Middle frontal gyrus (tissue), 1 donor: ENCODE measurements at regions not wholly inside any gene's neighbourhood (a gene's known extent, or its start where the extent isn't known, plus 50 kb on each side); places are given as distances from the start of the nearest gene placed in this dataset.
"Not testable (repeated sequence)": the region's sequence is repeated elsewhere in the genome, so short reads cannot be mapped to it uniquely, and the experiment has no call there.

Experiments
- DNase-seq: peaks from one replicate; pipeline ENCODE4 v3.0.0-alpha.2; 2015; ENCODE audit warnings: low spot score; ENCODE audit errors: extremely low spot score

DNA sequence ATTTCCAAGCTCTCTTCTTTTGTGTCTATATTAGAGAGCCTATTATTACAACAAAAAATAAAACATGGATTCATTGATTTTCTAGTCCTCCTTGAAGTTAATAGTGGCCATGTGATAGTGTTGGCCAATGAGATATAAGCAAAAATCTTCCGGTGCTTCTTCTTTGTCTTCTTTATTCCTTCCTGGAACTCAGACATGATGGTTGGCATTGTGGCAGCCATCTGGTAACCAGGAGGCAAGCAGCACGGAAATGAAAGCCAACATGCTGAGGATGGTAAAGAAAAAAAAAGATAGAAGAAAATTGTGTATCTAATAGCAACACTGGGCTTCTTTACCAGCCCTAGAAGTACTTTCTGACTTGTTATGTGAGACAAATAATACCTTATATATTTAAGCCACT is 50.8 kb upstream of the SEL1L start:
- DNase-seq: no peak

DNA sequence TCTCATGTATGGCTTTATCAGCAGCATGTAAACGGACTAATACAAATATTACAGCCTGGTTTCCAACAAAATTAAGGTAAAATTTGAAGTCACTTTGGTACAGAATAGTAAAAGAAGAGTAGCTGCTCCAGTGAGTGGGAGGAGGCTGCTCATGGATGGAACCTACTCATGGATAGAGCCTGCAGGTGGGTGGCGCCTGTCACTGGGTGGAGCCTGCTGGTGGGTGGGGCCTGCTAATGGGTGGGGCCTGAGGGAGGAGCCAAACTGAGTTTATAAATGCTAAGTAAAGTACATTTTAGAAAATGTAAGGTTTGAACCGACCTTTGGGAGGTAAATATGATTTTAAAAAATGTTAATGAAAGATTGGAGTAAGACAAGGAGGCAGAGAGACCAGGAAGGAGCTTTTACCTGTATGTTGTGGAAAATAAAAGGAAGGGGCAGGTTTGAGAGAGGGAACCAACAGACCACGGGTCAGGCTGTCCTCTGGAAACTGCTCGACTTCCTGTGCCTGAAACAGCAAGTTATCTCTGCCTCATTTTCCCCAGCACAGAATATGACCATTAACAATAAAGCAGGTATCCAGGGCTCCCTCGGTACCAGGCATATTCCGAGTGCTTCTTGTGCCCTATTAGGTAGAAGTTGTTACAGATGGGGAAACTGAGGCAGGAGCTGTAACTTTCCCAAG is 55.9 kb upstream of the SEL1L start:
- no peak for DNase-seq

DNA sequence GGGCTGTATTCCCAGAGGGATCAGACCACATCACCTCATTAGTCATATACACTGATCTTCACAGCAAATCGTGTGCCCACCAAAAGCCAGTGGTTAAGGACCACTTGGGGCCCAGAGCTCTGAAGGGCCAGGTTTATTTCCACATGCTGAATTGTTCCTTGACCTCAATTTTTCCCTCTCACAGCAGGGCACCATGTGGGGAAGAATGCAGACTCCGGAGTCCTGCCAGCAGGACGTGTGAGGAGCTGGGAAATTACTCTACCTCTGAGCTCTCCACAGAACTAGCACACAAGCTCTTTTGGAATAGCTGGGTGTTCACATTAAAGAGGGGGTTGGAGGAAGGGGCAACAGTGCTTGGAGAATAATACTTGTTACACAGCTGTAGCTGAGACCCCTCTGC is 57.6 kb upstream of the SEL1L start:
- DNase-seq: no peak

DNA sequence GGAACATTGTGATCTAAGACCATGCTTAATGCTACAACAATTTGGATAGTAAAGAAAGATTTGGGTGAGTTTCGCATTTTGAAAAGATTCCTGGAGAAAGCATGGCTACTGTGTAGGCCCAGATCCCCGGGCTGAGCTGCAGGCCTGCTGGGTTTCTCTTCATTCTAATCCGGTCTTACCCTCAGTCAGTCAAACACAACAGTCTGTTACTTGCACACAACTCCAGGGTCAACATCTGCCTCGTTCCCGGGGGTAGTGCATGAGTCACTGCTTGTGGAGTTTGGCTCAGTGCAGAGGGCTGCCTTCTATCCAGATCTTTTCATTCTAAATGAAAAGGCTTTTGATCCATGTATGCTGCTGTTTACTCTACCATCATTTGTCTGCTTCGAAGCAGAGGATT is 60.4 kb upstream of the SEL1L start:
- no peak for DNase-seq

DNA sequence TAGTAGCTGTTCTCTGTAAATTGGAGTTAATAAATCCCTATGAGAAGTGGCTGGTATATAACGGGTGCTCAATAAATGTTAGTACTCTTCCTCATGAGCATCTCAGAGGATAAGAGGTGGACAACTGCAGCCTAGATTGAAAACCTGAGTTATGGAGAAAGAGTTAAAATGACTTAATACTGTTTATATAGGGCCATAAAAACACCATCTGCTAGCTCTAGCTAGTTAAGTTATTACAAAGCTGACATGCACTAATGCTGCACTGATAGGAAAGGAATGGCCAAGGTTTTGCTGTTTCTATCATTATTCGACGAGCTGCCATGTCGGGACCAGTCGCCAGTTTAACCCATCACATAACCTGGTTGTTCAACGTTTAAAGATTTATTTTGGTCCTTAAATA is 72.0 kb upstream of the SEL1L start:
- no peak for DNase-seq

DNA sequence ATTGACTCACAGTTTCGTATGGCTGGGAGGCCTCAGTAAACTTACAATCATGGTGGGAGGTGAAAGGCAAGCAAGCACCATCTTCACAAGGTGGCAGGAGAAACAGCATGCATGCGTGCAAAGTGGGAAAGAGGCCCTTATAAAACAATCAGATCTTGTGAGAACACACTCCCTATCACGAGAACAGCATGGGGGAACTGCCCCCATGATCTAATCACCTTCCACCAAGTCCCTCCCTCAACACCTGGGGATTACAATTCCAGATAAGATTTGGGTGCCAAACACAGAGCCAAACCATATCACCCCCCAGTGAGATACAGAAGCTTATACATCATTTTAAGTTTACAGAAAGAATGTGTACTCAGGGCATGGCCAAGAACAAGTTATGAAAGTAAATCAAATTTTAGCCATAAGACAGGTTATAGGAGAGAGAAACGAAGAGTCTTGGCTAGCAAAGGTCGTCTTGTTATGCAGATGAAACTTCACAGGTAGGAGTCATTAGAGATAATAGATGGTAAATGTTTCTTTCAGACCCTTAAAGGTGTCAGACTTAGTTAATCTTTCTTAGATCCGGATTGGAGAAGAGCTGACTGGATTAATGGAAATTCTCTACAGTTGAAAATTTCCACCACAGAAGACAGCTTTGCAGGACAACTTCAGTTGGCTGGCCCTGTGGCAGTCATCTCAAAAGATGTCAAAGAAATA is 79.8 kb upstream of the SEL1L start:
- no peak for DNase-seq

DNA sequence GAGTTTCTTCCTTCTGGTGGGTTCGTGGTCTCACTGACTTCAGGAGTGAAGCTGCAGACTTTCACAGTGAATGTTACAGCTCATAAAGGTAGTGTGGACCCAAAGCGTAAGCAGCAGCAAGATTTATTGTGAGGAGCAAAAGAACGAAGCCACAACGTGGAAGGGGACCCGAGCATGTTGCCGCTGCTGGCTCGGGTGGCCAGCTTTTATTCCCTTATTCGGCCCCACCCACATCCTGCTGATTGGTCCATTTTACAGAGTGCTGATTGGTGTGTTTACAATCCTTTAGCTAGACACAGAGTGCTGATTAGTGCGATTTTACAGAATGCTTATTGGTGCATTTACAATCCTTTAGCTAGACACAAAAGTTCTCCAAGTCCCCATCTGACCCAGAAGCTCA is 80.6 kb upstream of the SEL1L start:
- DNase-seq: not testable (repeated sequence)

DNA sequence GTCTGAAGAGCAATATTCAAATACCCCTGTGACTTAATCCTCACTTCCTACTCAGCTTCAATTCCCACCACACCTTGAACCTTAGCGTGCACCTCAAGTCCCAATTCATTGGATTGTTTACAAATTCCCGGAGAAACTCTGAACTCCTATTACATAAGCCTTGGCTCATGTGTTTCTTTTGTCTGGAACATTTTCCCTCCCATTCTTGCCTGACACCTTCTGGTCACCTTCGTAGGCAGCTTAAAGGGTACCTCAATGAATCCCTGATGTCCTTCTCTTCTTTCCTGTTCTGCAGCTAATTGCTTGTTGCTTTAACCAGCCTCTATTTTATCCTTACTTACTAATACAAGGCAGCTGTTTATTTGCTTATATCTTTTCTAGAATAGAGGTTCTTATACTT is 85.0 kb upstream of the SEL1L start:
- no peak for DNase-seq

DNA sequence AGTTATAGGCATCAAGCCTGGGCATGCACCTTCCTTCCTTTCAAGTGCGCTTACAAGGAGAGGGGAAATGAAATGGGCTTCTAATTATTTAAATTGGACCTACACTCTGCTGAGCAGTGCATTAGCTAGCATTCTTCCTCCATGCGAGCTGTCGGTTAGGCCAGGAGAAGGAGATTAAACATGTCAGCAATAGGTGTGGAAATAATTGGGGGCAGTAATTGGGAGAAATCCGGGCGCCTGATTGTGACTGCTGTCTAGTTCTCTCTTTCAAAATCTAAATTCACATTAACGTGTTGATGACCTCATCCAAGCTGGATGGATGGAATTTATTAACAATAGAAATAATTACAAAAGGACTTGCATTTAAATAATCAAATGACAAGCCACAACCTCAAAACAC is 86.2 kb upstream of the SEL1L start:
- no peak for DNase-seq

DNA sequence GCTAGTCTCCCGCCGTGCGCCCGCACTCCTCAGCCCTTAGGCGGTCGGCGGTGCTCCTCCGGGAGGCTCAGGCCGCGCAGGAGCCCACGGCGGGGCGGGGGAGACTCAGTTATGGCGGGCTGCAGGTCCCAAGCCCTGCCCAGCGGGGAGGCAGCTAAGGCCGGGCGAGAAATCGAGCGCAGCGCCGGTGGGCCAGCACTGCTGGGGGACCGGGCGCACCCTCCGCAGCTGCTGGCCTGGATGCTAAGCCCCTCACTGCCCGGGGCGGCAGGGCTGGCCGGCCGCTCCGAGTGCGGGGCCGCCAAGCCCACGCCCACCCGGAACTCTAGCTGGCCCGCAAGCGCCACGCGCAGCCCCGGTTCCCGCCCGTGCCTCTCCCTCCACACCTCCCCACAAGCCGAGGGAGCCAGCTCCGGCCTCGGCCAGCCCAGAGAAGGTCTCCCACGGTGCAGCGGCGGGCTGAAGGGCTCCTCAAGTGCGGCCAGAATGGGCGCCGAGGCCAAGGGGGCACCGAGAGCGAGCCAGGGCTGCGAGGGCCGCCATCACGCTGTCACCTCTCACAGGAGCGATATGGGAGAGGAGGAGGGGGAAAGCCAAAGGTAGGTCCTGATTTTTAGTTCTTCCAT is 90.2 kb upstream of the SEL1L start:
- not testable (repeated sequence) for DNase-seq

DNA sequence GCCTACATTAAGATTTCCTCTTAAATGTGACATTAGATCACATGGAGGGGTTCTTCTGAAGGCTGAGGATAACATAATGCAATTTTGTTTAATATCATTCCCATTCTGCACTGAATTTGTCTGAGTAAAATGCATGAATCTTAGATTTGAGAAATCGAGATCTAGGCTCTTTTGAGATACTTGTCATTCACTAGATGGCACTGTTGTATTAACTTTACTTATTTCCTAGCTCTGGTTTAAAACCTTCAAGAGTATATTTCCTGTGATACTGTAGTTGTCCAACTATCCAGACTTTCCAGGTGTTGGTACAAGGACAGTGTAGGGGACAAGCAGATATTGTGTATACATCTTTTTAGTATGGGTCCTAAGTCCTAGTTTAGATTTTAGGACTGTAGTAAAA is 91.7 kb upstream of the SEL1L start:
- DNase-seq: peak; percentile 37

DNA sequence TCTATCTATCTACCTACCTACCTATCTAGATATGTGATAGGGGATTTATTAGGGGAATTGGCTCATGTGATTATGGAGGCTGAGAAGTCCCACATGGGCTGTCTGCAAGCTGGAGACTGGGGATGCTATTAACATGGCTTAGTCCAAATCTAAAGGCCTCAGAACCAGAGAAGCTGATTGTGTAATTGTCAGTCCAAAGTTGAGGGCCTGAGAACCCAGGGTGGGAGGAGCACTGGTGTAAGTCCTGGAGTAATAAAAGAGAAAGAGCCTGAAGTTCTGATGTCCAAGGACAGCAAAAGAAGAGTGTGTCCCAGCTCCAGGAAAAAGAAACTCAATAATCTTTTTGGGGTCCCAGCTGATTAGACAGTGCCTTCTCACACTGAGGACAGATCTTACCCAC is 98.5 kb upstream of the SEL1L start:
- DNase-seq: no peak

DNA sequence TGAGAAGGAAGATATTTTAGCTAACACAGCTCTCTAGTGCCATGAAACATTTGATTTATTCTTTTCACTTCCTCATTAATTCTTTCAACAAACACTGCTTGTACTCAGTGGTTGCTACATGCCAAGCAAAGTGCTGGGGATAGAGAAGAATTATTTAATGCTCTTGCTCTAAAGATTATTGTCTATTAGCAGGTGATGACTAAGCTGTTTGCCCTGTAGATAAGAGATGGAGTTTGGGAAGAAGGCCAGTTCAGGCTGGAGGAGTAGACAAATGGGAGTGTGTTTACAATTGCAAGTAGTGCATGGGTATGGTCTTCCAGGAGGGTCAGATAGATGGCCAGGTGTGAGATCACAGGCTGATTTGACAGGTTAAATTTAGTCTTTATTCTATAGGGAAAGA is 99.8 kb upstream of the SEL1L start:
- no peak for DNase-seq

DNA sequence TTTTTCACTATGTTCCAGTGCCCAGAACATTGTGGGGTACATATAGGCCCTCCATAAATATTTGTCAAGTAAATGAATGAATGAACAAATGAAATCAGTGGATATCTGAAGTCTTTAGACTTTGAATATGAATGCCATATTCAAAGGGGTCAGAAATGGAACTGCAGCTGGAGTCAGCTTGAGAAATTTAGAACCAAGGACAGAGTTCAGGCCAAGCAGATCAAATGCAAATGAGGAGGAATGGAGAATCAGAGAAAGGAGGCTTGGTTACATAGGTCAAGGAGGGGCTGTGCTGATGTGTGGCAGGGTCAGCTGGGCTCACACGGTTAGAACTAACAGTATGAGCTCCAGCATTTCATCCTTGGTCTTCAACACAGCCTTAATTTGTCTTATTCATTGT is 104.0 kb upstream of the SEL1L start:
- DNase-seq: no peak

DNA sequence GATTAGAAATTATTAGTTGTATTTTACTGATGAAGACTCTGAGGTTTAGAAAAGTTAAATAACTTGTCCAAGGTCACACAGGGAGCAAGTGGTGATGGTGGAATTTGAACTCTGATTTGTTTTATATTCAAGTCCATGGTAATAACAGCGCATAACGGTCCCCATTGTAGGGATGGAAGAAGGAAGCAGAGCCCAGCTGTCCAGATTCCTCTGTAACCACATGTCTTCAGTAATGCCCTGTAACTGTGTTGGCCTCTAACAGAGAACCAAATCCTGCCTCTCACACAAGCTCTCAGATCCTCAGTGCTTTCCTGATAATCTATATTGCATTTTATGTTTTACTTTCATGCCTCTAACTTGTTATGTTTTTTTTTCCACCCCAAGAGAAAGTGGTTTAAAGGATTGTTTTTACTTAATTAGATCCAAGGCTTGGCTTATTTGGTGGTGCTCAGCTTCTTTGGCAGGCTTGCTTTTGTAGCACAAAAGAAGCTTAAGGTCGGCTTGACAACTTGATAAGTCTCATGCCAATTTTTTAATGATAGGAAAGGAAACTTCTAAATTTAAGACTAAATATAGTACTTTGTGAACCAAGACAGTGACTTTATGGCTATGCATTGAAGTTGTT is 105.1 kb upstream of the SEL1L start:
- no peak for DNase-seq

DNA sequence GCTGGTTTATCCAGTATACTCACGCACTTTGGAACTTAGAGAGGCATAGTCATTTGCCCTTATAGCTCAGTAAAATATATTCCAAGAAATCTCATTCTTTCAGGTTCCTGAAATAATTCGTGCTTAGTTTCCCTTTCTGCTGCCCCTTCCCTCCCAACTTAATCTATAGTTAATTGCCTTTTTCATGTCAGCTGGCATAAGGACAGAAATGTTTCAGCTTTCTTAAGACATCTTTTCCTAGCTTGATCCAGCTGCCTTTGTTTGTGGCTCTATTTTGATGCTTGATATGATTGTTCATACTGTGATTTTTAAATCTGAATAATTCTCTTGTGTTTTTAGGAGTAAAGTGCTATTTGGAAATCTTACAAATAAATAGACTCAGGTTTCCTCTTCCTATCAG is 120.0 kb upstream of the SEL1L start:
- DNase-seq: no peak

DNA sequence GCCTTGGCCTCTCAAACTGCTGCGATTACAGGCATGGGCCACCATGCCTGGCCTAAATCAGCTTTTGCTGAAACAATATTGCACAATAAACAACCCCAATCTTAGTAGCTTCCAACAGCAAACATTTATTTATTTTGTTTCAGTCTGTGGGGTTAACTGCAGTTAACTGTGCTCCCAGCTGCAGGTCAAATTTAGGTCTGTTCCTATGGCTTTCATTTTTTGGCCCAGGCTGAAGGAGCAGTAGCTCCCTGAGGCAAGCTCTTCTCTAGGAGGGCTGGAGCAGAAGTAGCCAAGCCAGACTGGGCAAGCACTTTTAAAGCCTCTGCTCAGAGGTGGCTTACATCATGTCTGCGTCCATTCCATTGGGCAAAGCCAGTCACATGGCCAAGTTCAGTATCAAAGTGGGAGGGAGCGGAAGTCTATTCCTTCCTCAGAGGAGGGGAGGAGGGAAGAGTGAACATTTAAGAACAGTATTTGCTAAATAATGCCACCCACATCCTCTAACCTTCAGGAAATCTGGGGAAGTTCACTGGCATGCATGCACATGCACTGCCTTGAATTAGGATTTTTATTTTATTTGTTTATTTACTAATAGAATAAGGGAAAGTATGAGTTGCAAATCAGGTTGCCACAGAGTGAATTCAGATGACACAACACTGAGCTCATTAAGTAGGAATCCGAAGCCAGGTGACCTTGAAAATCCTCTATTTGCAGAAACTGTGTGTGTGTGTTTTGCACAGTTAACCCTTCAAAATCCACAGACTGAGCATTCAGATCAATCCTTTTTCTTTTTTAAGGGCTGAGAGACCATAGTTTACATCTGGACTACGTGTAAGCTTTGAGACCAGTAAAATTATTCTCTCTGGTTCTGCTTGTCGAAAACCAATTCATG is 122.0 kb upstream of the SEL1L start:
- DNase-seq: no peak

DNA sequence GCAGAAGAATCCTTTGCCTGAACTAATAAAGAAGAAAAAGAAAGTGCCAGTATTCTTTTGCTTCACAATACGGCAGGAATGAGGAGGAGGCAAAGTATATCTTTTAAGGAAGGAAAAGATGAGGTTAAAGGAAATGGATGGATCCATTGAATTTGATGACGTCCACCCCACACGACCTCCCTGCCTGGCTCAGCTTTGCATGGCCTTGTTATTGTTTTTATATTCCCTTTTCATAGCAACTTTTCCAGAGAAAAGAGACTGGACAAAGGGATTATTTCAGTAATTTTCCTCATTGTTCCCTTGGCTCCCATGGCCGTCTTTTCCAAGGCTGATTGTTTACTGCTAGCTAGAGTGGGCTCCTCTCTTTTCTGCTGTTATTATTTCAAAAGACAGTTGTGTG is 123.2 kb upstream of the SEL1L start:
- DNase-seq: no peak

DNA sequence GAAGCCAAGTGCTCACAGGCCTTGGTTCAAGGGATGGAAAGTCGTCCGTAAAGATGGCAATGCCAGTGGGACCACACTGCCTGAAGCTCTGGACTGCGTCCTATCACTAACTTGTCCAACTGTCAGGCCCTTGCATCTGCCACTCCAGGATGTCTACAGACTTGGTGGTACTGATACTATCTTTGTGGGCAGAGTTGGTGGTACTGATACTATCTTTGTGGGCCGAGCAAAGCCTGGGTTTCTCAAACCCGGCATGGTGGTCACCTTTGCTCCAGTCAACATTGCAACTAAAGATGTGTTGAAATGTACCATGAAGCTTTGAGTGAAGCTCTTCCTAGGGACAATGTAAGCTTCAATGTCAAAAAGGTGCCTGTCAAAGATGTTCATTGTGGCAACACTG is 128.4 kb upstream of the SEL1L start:
- no peak for DNase-seq

DNA sequence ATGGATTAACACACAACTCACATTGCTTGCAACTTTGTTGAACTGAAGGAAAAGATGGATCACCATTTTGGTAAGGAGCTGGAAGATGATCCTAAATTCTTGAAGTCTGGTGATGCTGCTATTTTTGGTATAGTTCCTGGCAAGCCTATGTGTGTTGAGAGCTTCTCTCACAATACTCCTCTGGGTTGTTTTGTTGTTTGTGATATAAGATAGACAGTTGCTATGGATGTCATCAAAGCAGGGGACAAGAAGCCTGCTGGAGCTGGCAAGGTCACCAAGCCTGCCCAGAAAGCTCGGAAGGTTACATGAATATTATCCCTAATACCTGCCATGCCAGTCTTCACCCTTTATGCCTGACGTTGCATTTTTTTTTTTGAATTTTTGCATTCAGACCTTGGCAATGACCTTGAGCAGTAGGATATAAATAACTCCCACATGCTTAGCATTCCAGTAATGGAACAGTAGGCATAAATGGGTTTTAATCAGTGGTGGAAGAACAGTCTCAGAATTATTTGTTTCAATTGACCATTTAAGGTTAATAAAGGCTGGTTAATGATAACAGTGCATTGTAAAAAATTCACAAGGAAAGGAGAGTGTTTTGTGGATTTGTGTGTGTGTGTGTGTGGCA is 129.0 kb upstream of the SEL1L start:
- no peak for DNase-seq
